OCI-LY7 (cell line): ENCODE measurements at regions not wholly inside any gene's neighbourhood (a gene's known extent, or its start where the extent isn't known, plus 50 kb on each side); places are given as distances from the start of the nearest gene placed in this dataset.

Experiments
- BruUV-seq: library from RNA; stranded (reverse); fragments of 400-500 nt; replicated peaks from 2 replicates; lab custom pipeline; 2021; lab: Mats Ljungman, UMichigan
- CTCF ChIA-PET: fragments of 300-600 bp; sonication (Branson Sonifier 250); formaldehyde crosslinking; loops from one replicate; lab custom pipeline; 2022; ENCODE audit warnings: antibody characterized with exemption; ENCODE audit not compliant: unreplicated experiment; lab: Charles Lee
- POLR2A ChIA-PET: fragments of 300-600 bp; sonication (Branson Sonifier 250); formaldehyde crosslinking; loops from one replicate; lab custom pipeline; 2022; ENCODE audit warnings: antibody characterized with exemption; lab: Charles Lee
- DNase-seq: peaks from one replicate; pipeline ENCODE4 v3.0.0-alpha.2; 2015; ENCODE audit warnings: low spot score
- H2AFZ ChIP-seq: fragments of 200-600 bp; sonication (generic), shearing (Covaris generic); 2 replicates; pipeline ENCODE4 v1.6.1; 2014; ENCODE audit warnings: mild to moderate bottlenecking, antibody characterized with exemption, low read length, moderate library complexity
- H3K27ac ChIP-seq: fragments of 200-600 bp; sonication (generic); 2 replicates; pipeline ENCODE4 v1.5.1; 2014; ENCODE audit warnings: mixed run types, low read depth, mild to moderate bottlenecking, moderate library complexity, low read length, inconsistent platforms; ENCODE audit not compliant: poor library complexity, severe bottlenecking
- H3K36me3 ChIP-seq: fragments of 200-600 bp; sonication (generic); 2 replicates; pipeline ENCODE4 v1.6.1; 2014; ENCODE audit warnings: mild to moderate bottlenecking, antibody characterized with exemption, low read length, moderate library complexity, mixed read lengths; ENCODE audit not compliant: insufficient read depth
- H3K4me1 ChIP-seq: fragments of 200-600 bp; sonication (generic); 2 replicates; pipeline ENCODE4 v1.5.1; 2014; ENCODE audit warnings: mild to moderate bottlenecking, low read length; ENCODE audit not compliant: insufficient read depth, poor library complexity, severe bottlenecking
- H3K4me2 ChIP-seq: fragments of 200-600 bp; sonication (generic); 2 replicates; pipeline ENCODE4 v1.6.1; 2014; ENCODE audit warnings: mild to moderate bottlenecking, low read length
- H3K4me3 ChIP-seq: fragments of 200-600 bp; sonication (generic); 2 replicates; pipeline ENCODE4 v1.5.1; 2014; ENCODE audit warnings: mild to moderate bottlenecking, low read depth, low read length; ENCODE audit not compliant: poor library complexity, severe bottlenecking
- H3K79me2 ChIP-seq: fragments of 200-600 bp; sonication (generic); 2 replicates; pipeline ENCODE4 v1.6.1; 2016; ENCODE audit warnings: low read depth, mild to moderate bottlenecking, low read length, moderate library complexity, mixed read lengths; ENCODE audit not compliant: insufficient read depth
- H3K9me2 ChIP-seq: fragments of 200-600 bp; sonication (generic); 2 replicates; pipeline ENCODE4 v1.6.1; 2016; ENCODE audit warnings: mild to moderate bottlenecking, low read length, mixed read lengths; ENCODE audit not compliant: insufficient read depth
- H3K9me3 ChIP-seq: fragments of 200-600 bp; sonication (generic); 2 replicates; pipeline ENCODE4 v1.6.1; 2014; ENCODE audit warnings: mild to moderate bottlenecking, mixed run types, low read length, mixed read lengths
- H4K20me1 ChIP-seq: fragments of 200-600 bp; sonication (generic); 2 replicates; pipeline ENCODE4 v1.6.1; 2014; ENCODE audit warnings: mild to moderate bottlenecking, antibody characterized with exemption, low read length, moderate library complexity, mixed read lengths; ENCODE audit not compliant: insufficient read depth
- EZH2phosphoT487 ChIP-seq: fragments of 200-600 bp; sonication (generic); IDR thresholded peaks from 2 replicates; pipeline ENCODE4 v1.6.1; 2018; ENCODE audit warnings: low read depth, borderline replicate concordance, mild to moderate bottlenecking, mixed run types, antibody characterized with exemption, low read length, moderate library complexity, mixed read lengths
- intact Hi-C: fragments of 100-400 bp; cut with micrococcal nuclease; formaldehyde crosslinking; loops from one replicate; pipeline ENCODE4 v1.10.0; 2022; ENCODE audit not compliant: unreplicated experiment
- TF ChIP-seq, protein P1 (sequence below): fragments of 200-600 bp; sonication (generic); conservative IDR thresholded peaks from 2 replicates; pipeline ENCODE4 v1.5.1; 2014; ENCODE audit warnings: mild to moderate bottlenecking, antibody characterized with exemption, low read length, moderate library complexity, mixed read lengths

DNA sequence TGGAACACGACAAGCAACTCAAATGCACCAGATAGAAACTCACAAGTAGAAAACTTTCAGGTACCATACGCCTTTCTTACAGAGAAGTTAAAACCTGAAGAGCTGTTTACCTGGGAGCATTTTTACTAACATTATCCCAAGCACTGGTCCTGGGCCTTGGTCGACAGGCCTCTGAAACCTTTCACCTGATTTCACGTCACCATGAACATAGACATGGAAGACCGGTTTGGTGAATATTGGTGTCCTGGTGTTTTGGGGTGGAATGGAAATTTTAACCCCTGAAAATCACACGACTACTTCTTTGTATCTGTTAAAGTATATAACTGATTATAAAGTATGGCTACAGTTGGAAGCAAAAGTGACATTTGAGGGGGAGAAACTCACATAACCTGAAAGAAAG is 176.6 kb upstream of the ARGLU1 start:
- H3K9me3 ChIP-seq = no peaks in the 10 kb centered on the region
- no peaks in the 10 kb centered on the region for H3K36me3 ChIP-seq
- no peak for DNase-seq
- no peak overlapping the region for H3K4me3 ChIP-seq
- TF ChIP-seq EZH2phosphoT487 = no peak
- TF ChIP-seq, protein P1, sequence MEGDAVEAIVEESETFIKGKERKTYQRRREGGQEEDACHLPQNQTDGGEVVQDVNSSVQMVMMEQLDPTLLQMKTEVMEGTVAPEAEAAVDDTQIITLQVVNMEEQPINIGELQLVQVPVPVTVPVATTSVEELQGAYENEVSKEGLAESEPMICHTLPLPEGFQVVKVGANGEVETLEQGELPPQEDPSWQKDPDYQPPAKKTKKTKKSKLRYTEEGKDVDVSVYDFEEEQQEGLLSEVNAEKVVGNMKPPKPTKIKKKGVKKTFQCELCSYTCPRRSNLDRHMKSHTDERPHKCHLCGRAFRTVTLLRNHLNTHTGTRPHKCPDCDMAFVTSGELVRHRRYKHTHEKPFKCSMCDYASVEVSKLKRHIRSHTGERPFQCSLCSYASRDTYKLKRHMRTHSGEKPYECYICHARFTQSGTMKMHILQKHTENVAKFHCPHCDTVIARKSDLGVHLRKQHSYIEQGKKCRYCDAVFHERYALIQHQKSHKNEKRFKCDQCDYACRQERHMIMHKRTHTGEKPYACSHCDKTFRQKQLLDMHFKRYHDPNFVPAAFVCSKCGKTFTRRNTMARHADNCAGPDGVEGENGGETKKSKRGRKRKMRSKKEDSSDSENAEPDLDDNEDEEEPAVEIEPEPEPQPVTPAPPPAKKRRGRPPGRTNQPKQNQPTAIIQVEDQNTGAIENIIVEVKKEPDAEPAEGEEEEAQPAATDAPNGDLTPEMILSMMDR = no peak
- H4K20me1 ChIP-seq = no peaks in the 10 kb centered on the region
- H3K9me2 ChIP-seq = no peaks in the 10 kb centered on the region
- H3K4me2 ChIP-seq = no peak overlapping the region
- intact Hi-C loops = no loop called here
- no peak overlapping the region for H2AFZ ChIP-seq
- H3K4me1 ChIP-seq = no peaks in the 10 kb centered on the region
- ChIA-PET CTCF (no interaction called here), POLR2A (no interaction called here)
- no peak overlapping the region for H3K27ac ChIP-seq
- no TSS peak for BruUV-seq
- no peaks in the 10 kb centered on the region for H3K79me2 ChIP-seq

DNA sequence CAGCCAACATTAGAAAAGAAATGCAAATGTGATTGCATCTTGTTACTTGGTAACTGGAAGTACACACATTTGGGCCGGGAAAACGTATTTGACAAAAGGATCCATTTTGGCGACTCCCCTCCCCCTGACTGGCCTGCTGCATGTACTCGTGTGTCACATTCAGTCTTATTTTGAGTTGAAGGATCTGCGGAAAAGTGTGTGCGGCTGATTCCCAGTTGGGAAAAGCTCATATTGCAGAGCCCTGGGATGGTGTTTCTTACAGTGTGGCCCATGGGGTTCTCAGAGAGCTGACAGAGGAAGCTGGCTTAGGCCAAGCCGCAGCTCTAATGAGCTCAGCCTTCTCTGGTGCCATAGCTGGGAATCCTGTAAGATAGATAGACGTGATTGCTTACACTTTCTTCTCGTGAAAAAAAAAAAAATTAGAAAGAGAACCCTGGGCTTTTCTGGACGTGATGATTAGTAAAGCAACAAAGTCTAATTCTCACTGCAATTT is 170.3 kb upstream of the ARGLU1 start:
- H3K79me2 ChIP-seq = no peaks in the 10 kb centered on the region
- no peak overlapping the region for H3K4me2 ChIP-seq
- POLR2A ChIA-PET = interaction anchor here (0.6 kb wide), 1 partner anchor 369 kb away, joined by 3 read pairs; no protein-coding TSS in a partner anchor
- no TSS peak for BruUV-seq
- no peaks in the 10 kb centered on the region for H3K9me2 ChIP-seq
- no peaks in the 10 kb centered on the region for H3K4me1 ChIP-seq
- no peak overlapping the region for H3K27ac ChIP-seq
- no peak overlapping the region for H2AFZ ChIP-seq
- H3K36me3 ChIP-seq = no peaks in the 10 kb centered on the region
- no peaks in the 10 kb centered on the region for H3K9me3 ChIP-seq
- H4K20me1 ChIP-seq = no peaks in the 10 kb centered on the region
- DNase-seq = no peak
- no peak overlapping the region for H3K4me3 ChIP-seq
- CTCF ChIA-PET = no interaction called here
- TF ChIP-seq, protein P1 = no peak
- TF ChIP-seq EZH2phosphoT487 = no peak
- intact Hi-C loops = no loop called here

DNA sequence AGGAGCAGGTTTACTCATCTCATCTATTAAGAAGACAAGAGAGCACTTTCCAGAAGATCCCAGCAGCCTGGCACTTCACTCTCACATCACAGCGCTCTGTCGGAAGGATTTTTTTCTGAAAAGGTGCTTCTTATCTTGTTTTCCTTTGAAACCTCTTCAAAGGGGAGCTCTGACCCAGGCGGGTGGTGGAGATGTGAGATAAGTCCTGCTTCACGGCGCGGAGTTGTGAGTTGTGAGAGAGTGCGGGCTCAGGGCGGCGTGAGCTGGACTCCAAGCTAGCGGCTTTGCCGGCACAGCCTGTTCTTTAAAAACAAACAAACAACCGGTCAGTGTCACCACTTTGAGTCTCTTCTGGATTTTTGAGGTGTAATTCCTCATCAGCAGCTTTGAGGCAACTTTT is 169.0 kb upstream of the ARGLU1 start:
- H3K4me3 ChIP-seq = no peak overlapping the region
- CTCF ChIA-PET = no interaction called here
- H3K27ac ChIP-seq = no peak overlapping the region
- no peaks in the 10 kb centered on the region for H3K9me2 ChIP-seq
- H2AFZ ChIP-seq = no peak overlapping the region
- TF ChIP-seq, protein P1 = no peak
- TF ChIP-seq EZH2phosphoT487 = no peak
- no peaks in the 10 kb centered on the region for H3K4me1 ChIP-seq
- DNase-seq = no peak
- no TSS peak for BruUV-seq
- H3K79me2 ChIP-seq = no peaks in the 10 kb centered on the region
- POLR2A ChIA-PET = no interaction called here
- no peaks in the 10 kb centered on the region for H3K9me3 ChIP-seq
- intact Hi-C loops = no loop called here
- H3K4me2 ChIP-seq = no peak overlapping the region
- H3K36me3 ChIP-seq = no peaks in the 10 kb centered on the region
- H4K20me1 ChIP-seq = no peaks in the 10 kb centered on the region
